Liver (tissue), 7 donors: ENCODE measurements at regions not wholly inside any gene's neighbourhood (a gene's known extent, or its start where the extent isn't known, plus 50 kb on each side); places are given as distances from the start of the nearest gene placed in this dataset.

Experiments
- DNase-seq: peaks from one replicate; pipeline ENCODE4 v3.0.0-alpha.2; 2017; ENCODE audit warnings: low spot score
- H3K27ac ChIP-seq, 2 donors: one replicate each; pipeline ENCODE4 v1.7.0; 2013; ENCODE audit warnings: inconsistent platforms in 2 of 2, low read length in 2 of 2, control low read depth in 1 of 2, low read depth in 1 of 2, mild to moderate bottlenecking in 1 of 2
- H3K27me3 ChIP-seq, 4 donors: one replicate each; pipeline versions ENCODE4 v1.6.1 to v1.7.0; 2013; ENCODE audit warnings: low read length in 3 of 4, inconsistent platforms in 1 of 4, mild to moderate bottlenecking in 1 of 4, moderate library complexity in 1 of 4; ENCODE audit not compliant: control insufficient read depth in 4 of 4, insufficient read depth in 4 of 4
- H3K36me3 ChIP-seq, 4 donors: one replicate each; pipeline versions ENCODE4 v1.6.1 to v1.7.0; 2013; ENCODE audit warnings: low read length in 3 of 4, mild to moderate bottlenecking in 3 of 4, low read depth in 1 of 4, moderate library complexity in 1 of 4; ENCODE audit not compliant: control insufficient read depth in 4 of 4, insufficient read depth in 3 of 4
- H3K4me1 ChIP-seq, 4 donors: one replicate each; pipeline versions ENCODE4 v1.6.1 to v1.7.0; 2013; ENCODE audit warnings: low read length in 3 of 4, mild to moderate bottlenecking in 3 of 4, moderate library complexity in 1 of 4; ENCODE audit not compliant: control insufficient read depth in 4 of 4, insufficient read depth in 4 of 4
- H3K4me3 ChIP-seq, 3 donors: one replicate each; pipeline versions ENCODE4 v1.6.1 to v1.7.0; 2013; ENCODE audit warnings: low read length in 3 of 3, control low read depth in 1 of 3, low read depth in 1 of 3, mild to moderate bottlenecking in 1 of 3
- H3K9ac ChIP-seq, 2 donors: one replicate each; pipeline ENCODE4 v1.7.0; 2013; ENCODE audit warnings: low read length in 2 of 2, mild to moderate bottlenecking in 2 of 2, moderate library complexity in 2 of 2, control low read depth in 1 of 2, low read depth in 1 of 2
- H3K9me3 ChIP-seq, 4 donors: one replicate each; pipeline versions ENCODE4 v1.6.1 to v1.7.0; 2013; ENCODE audit warnings: low read length in 3 of 4; ENCODE audit not compliant: control insufficient read depth in 4 of 4
- EGR1 ChIP-seq, 2 donors: IDR thresholded peaks; 2 replicates each; pipeline ENCODE4 v1.6.1; 2016 to 2018; ENCODE audit warnings: antibody characterized with exemption in 2 of 2, low read depth in 2 of 2
- FOXA1 ChIP-seq: IDR thresholded peaks from 2 replicates; pipeline ENCODE4 v1.6.1; 2016; ENCODE audit warnings: antibody characterized with exemption
- FOXA2 ChIP-seq: IDR thresholded peaks from 2 replicates; pipeline ENCODE4 v1.6.1; 2016; ENCODE audit warnings: antibody characterized with exemption
- GABPA ChIP-seq, 2 donors: IDR thresholded peaks in 1 of 2; conservative IDR thresholded peaks in 1 of 2; 2 replicates each; pipeline ENCODE4 v1.6.1; 2016; ENCODE audit warnings: antibody characterized with exemption in 2 of 2, mild to moderate bottlenecking in 1 of 2, moderate library complexity in 1 of 2
- HNF4G ChIP-seq: IDR thresholded peaks from 2 replicates; pipeline ENCODE4 v1.6.1; 2016; ENCODE audit warnings: antibody characterized with exemption
- JUND ChIP-seq, 2 donors: IDR thresholded peaks; 2 replicates each; pipeline ENCODE4 v1.6.1; 2016; ENCODE audit warnings: antibody characterized with exemption in 2 of 2
- NR2F2 ChIP-seq: IDR thresholded peaks from 2 replicates; pipeline ENCODE4 v1.6.1; 2016; ENCODE audit warnings: antibody characterized with exemption
- RXRA ChIP-seq, 2 donors: IDR thresholded peaks; 2 replicates each; pipeline ENCODE4 v1.6.1; 2017 to 2018; ENCODE audit warnings: antibody characterized with exemption in 2 of 2, mild to moderate bottlenecking in 1 of 2
- SP1 ChIP-seq: IDR thresholded peaks from 2 replicates; pipeline ENCODE4 v1.6.1; 2018; ENCODE audit warnings: antibody characterized with exemption, mild to moderate bottlenecking
- TAF1 ChIP-seq: conservative IDR thresholded peaks from 2 replicates; pipeline ENCODE4 v1.6.1; 2016; ENCODE audit warnings: antibody characterized with exemption, mild to moderate bottlenecking
- WGBS: extraction: QIAGEN DNeasy Blood & Tissue Kit; methylation state at CpG from one replicate; pipeline ENCODE4 v1.1.7; 2013; 5-methylcytosine and 5-hydroxymethylcytosine counted together
- TF ChIP-seq, protein P1 (sequence below): IDR thresholded peaks from 2 replicates; pipeline ENCODE4 v1.6.1; 2016; ENCODE audit warnings: antibody characterized with exemption
- TF ChIP-seq, protein P2 (sequence below): IDR thresholded peaks from 2 replicates; pipeline ENCODE4 v1.6.1; 2016; ENCODE audit warnings: antibody characterized with exemption
- TF ChIP-seq, protein P3 (sequence below): IDR thresholded peaks from 2 replicates; pipeline ENCODE4 v1.6.1; 2016; ENCODE audit warnings: antibody characterized with exemption
- donor health status: healthy.
- donor health status: healthy.
- donor health status: healthy.
- donor health status: healthy.

DNA sequence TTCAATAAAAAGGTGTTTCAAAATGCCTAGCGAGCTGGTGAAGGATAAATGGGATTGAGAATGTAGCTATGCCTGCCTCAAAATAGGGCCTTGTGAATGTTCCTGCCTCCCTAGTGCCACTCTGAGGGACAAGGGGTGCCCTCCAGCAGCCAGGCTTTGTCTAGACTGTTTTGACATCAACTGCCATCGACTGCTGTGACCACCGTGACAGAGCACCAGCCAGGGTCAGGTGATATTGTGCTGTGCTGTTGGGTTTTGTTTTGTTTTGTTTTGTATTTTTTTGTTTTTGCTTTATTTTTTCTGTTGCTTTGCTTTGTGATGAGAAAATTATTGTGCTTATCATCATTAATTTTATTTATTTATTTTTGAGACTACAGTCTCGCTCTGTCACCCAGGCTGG lies 144.8 kb downstream of the SMAD6 start (continued):
- TF ChIP-seq TAF1 (no peak), FOXA2 (no peak), EGR1 (IDR thresholded peaks at IDR 0.05; ENCODE audit: low read depth in 2 of 2) (no peak), FOXA1 (no peak), GABPA (IDR thresholded peaks at IDR 0.05 in 1 of 2, conservative IDR thresholded peaks at IDR 0.05 in 1 of 2) (no peak)
- TF ChIP-seq, protein P1, sequence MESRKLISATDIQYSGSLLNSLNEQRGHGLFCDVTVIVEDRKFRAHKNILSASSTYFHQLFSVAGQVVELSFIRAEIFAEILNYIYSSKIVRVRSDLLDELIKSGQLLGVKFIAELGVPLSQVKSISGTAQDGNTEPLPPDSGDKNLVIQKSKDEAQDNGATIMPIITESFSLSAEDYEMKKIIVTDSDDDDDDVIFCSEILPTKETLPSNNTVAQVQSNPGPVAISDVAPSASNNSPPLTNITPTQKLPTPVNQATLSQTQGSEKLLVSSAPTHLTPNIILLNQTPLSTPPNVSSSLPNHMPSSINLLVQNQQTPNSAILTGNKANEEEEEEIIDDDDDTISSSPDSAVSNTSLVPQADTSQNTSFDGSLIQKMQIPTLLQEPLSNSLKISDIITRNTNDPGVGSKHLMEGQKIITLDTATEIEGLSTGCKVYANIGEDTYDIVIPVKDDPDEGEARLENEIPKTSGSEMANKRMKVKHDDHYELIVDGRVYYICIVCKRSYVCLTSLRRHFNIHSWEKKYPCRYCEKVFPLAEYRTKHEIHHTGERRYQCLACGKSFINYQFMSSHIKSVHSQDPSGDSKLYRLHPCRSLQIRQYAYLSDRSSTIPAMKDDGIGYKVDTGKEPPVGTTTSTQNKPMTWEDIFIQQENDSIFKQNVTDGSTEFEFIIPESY = no peak

DNA sequence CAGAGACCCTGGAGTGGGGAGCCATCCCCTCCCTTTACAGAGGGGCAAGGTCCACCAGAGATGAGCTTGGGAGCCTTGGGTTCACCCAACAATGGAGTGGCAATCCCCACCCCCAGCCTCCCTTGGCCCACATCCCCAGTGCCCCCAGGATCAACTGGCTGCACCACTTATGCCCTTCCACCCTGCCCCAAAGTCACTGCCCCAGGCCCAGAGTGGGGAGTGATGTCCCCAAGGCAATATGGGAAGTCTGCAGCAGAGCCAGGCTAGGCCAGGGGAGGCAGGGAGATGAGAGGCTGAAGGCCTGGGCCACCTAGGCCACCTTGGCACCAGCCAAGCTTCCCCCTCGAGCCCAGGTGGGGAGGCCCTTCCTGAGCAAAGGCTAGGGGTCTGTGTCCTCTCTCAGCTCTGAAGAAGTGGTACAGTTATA lies 145.5 kb downstream of the SMAD6 start:
- no peaks in the 10 kb centered on the region for H3K9me3 ChIP-seq
- H3K4me1 ChIP-seq = peaks cover 1 to 15% (median 6%) of the 10 kb centered on the region in 4 donors
- no peak overlapping the region for H3K9ac ChIP-seq
- H3K4me3 ChIP-seq = no peak overlapping the region
- TF ChIP-seq RXRA (IDR thresholded peaks at IDR 0.05) (no peak), HNF4G (no peak)
- WGBS = 90% methylated on average over 1 of the region's 1 CpG
- H3K27me3 ChIP-seq = no peaks in the 10 kb centered on the region
- no peak for DNase-seq
- H3K36me3 ChIP-seq = no peaks in the 10 kb centered on the region
- no peak overlapping the region for H3K27ac ChIP-seq

DNA sequence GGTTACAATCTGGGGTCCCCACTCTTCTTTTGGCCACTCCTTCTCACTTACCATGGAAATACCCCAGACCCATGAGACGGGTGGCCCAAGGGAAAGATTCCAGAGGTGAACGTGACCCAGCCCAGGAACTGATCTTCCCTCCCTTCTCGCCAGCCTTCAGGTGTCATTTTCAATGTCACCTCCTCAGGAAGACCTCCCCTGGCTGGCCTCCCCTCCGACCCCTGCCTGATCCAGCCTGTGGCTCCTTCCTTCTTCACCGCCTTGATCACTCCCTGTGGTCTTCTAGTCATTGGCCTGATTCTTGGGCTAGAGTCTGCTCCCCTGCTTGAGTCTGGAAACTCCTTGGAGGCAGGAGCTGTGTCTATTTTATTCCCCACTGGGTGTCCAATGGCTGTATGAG lies 146.1 kb downstream of the SMAD6 start:
- 77% methylated on average over 5 of the region's 5 CpGs for WGBS
- Histone ChIP-seq H3K27ac (no peak overlapping the region), H3K9ac (no peak overlapping the region), H3K9me3 (no peaks in the 10 kb centered on the region), H3K4me3 (no peak overlapping the region), H3K4me1 (peaks cover 1 to 12% (median 4%) of the 10 kb centered on the region in 4 donors), H3K36me3 (no peaks in the 10 kb centered on the region), H3K27me3 (no peaks in the 10 kb centered on the region)
- no peak for DNase-seq
- no peak for TF ChIP-seq JUND (IDR thresholded peaks at IDR 0.05)
- TF ChIP-seq TAF1 = no peak
- no peak for TF ChIP-seq RXRA (IDR thresholded peaks at IDR 0.05)

DNA sequence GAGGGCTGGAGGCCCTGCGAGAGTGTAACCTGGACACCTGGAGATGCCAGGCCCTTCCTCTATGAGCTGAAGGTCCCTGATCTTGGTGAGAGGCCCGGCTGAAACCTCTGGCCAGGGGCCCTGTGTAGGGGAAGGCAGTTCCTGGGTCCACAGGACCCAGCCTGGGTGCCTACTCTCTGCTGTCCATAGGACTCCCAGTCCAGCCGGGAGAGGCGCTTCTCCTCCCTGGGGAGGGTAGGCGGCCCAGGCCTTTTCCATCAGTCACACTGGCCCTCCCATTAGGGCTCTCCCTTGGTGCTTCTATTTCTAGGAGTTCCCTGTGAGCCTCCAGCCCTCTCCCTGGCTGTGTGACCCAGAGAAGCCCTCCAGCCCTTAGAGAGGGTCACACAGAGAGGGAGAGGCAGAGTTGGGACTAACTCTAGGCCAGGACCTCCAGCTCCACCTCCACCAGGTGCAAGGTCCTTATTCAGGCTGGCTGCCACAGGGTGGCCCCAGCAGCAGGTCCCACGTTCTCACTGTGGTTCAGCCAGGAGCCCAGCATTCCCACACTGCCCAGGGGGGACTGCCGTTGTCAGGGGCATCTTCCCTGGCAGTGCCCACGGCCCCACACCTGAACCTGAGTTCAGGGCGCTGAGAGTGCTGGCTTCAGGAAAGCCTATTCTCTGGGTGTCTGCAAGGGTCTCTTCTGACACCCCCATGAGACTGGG lies 146.8 kb downstream of the SMAD6 start:
- DNase-seq = peak; percentile 27
- Histone ChIP-seq H3K9ac (no peak overlapping the region), H3K9me3 (no peaks in the 10 kb centered on the region), H3K4me1 (peaks cover 1 to 9% (median 2%) of the 10 kb centered on the region in 4 donors), H3K27me3 (no peaks in the 10 kb centered on the region), H3K4me3 (no peak overlapping the region), H3K27ac (no peak overlapping the region), H3K36me3 (no peaks in the 10 kb centered on the region)
- no peak for TF ChIP-seq RXRA (IDR thresholded peaks at IDR 0.05)
- TF ChIP-seq HNF4G = no peak
- TF ChIP-seq NR2F2 = no peak
- TF ChIP-seq GABPA (IDR thresholded peaks at IDR 0.05 in 1 of 2, conservative IDR thresholded peaks at IDR 0.05 in 1 of 2) = no peak
- TF ChIP-seq FOXA1 = no peak
- TF ChIP-seq, protein P2, sequence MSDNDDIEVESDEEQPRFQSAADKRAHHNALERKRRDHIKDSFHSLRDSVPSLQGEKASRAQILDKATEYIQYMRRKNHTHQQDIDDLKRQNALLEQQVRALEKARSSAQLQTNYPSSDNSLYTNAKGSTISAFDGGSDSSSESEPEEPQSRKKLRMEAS = no peak
- TF ChIP-seq FOXA2 = no peak
- TF ChIP-seq, protein P3, sequence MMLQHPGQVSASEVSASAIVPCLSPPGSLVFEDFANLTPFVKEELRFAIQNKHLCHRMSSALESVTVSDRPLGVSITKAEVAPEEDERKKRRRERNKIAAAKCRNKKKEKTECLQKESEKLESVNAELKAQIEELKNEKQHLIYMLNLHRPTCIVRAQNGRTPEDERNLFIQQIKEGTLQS = no peak
- no peak for TF ChIP-seq JUND (IDR thresholded peaks at IDR 0.05)
- no peak for TF ChIP-seq EGR1 (IDR thresholded peaks at IDR 0.05; ENCODE audit: low read depth in 2 of 2)
- TF ChIP-seq SP1 = no peak
- WGBS = 95% methylated on average over 9 of the region's 9 CpGs
